ENCODE measurements at regions not wholly inside any gene's neighbourhood (a gene's known extent, or its start where the extent isn't known, plus 50 kb on each side); places are given as distances from the start of the nearest gene placed in this dataset.

GRCh38 chr12:90280564-90281058 lies 572.0 kb upstream of the ATP2B1 start:
- DNase-seq (ENCODE audit: low spot score), result no peak
- TF ChIP-seq JUND (IDR thresholded peaks at IDR 0.05) (no peak), FOXA2 (IDR thresholded peaks at IDR 0.05) (no peak), YY1 (IDR thresholded peaks at IDR 0.05) (no peak)
- Histone ChIP-seq H3K4me3 (ENCODE audit: low read depth in 1 of 3, low read length in 3 of 3) (no peak overlapping the region), H3K9me3 (ENCODE audit: control insufficient read depth in 4 of 4, low read length in 3 of 4) (peaks cover 2 to 6% (median 4%) of the 10 kb centered on the region in 4 donors), H3K9ac (ENCODE audit: low read depth in 1 of 2, low read length in 2 of 2) (no peak overlapping the region), H3K4me1 (ENCODE audit: control insufficient read depth in 4 of 4, insufficient read depth in 4 of 4, low read length in 3 of 4) (no peaks in the 10 kb centered on the region), H3K27me3 (ENCODE audit: control insufficient read depth in 4 of 4, insufficient read depth in 4 of 4, low read length in 3 of 4) (no peaks in the 10 kb centered on the region), H3K36me3 (ENCODE audit: control insufficient read depth in 4 of 4, insufficient read depth in 3 of 4, low read depth in 1 of 4, low read length in 3 of 4) (no peaks in the 10 kb centered on the region), H3K27ac (ENCODE audit: low read depth in 1 of 2, low read length in 2 of 2) (no peak overlapping the region)
- 74% methylated on average over 1 of the region's 1 CpG for WGBS

GRCh38 chr12:90280033-90280432 lies 571.4 kb upstream of the ATP2B1 start:
- H3K9ac ChIP-seq (ENCODE audit: low read depth in 1 of 2, low read length in 2 of 2), result no peak overlapping the region
- 70% methylated on average over 1 of the region's 1 CpG for WGBS
- no peak overlapping the region for H3K27ac ChIP-seq (ENCODE audit: low read depth in 1 of 2, low read length in 2 of 2)
- no peaks in the 10 kb centered on the region for H3K36me3 ChIP-seq (ENCODE audit: control insufficient read depth in 4 of 4, insufficient read depth in 3 of 4, low read depth in 1 of 4, low read length in 3 of 4)
- no peaks in the 10 kb centered on the region for H3K27me3 ChIP-seq (ENCODE audit: control insufficient read depth in 4 of 4, insufficient read depth in 4 of 4, low read length in 3 of 4)
- H3K9me3 ChIP-seq (ENCODE audit: control insufficient read depth in 4 of 4, low read length in 3 of 4), result peaks cover 2 to 6% (median 4%) of the 10 kb centered on the region in 4 donors
- TF ChIP-seq NR2F2 (IDR thresholded peaks at IDR 0.05) (no peak), REST (IDR thresholded peaks at IDR 0.05) (no peak), ATF3 (IDR thresholded peaks at IDR 0.05) (no peak), SP1 (IDR thresholded peaks at IDR 0.05) (no peak), JUND (IDR thresholded peaks at IDR 0.05) (no peak), RAD21 (IDR thresholded peaks at IDR 0.05) (no peak), HNF4G (IDR thresholded peaks at IDR 0.05) (no peak), YY1 (IDR thresholded peaks at IDR 0.05) (no peak), RXRA (IDR thresholded peaks at IDR 0.05) (no peak), CTCF (IDR thresholded peaks at IDR 0.05; ENCODE audit: low read depth, low read length, missing input control) (no peak), GABPA (IDR thresholded peaks at IDR 0.05 in 1 of 2, conservative IDR thresholded peaks at IDR 0.05 in 1 of 2) (no peak), ZBTB33 (IDR thresholded peaks at IDR 0.05) (no peak)
- DNase-seq (ENCODE audit: low spot score), result no peak
- H3K4me1 ChIP-seq (ENCODE audit: control insufficient read depth in 4 of 4, insufficient read depth in 4 of 4, low read length in 3 of 4), result no peaks in the 10 kb centered on the region
- H3K4me3 ChIP-seq (ENCODE audit: low read depth in 1 of 3, low read length in 3 of 3), result no peak overlapping the region
